Calu3 (cell line): ENCODE measurements at regions not wholly inside any gene's neighbourhood (a gene's known extent, or its start where the extent isn't known, plus 50 kb on each side); places are given as distances from the start of the nearest gene placed in this dataset.

ENCODE experiments used
- BruUV-seq: library from RNA; stranded (reverse); fragments of 400-500 nt; replicated peaks from 2 replicates; lab custom pipeline; 2021; lab: Mats Ljungman, UMichigan
- CTCF ChIA-PET: fragments of 300-600 bp; sonication (Branson Sonifier 250); formaldehyde crosslinking; loops from one replicate; lab custom pipeline; 2022; ENCODE audit warnings: antibody characterized with exemption; lab: Charles Lee
- DNase-seq: peaks from one replicate; pipeline ENCODE4 v3.0.0; 2022
- H3K27ac Mint-ChIP-seq: one replicate; pipeline ENCODE4 v1.8.0; 2022; ENCODE audit warnings: mixed read lengths; ENCODE audit not compliant: unreplicated experiment
- H3K27me3 Mint-ChIP-seq: one replicate; pipeline ENCODE4 v1.8.0; 2022; ENCODE audit warnings: mixed read lengths; ENCODE audit not compliant: unreplicated experiment
- H3K36me3 Mint-ChIP-seq: one replicate; pipeline ENCODE4 v1.8.0; 2022; ENCODE audit warnings: mild to moderate bottlenecking, moderate library complexity, mixed read lengths; ENCODE audit not compliant: insufficient read depth, unreplicated experiment
- H3K4me1 Mint-ChIP-seq: one replicate; pipeline ENCODE4 v1.8.0; 2022; ENCODE audit warnings: mild to moderate bottlenecking, low read depth, mixed read lengths; ENCODE audit not compliant: unreplicated experiment
- H3K4me3 Mint-ChIP-seq: one replicate; pipeline ENCODE4 v1.8.0; 2022; ENCODE audit warnings: mild to moderate bottlenecking, low read depth, moderate library complexity, mixed read lengths; ENCODE audit not compliant: unreplicated experiment
- H3K9me3 Mint-ChIP-seq: one replicate; pipeline ENCODE4 v1.8.0; 2022; ENCODE audit warnings: low read depth, mixed read lengths; ENCODE audit not compliant: unreplicated experiment
- intact Hi-C: fragments of 100-400 bp; cut with micrococcal nuclease; formaldehyde crosslinking; loops from one replicate; pipeline ENCODE4 v1.10.0; 2022; ENCODE audit not compliant: unreplicated experiment
- TF ChIP-seq, protein P1 (sequence below): fragments of 200-600 bp; IDR thresholded peaks from one replicate; pipeline ENCODE4 v1.8.0; 2022; ENCODE audit warnings: antibody characterized with exemption; ENCODE audit not compliant: unreplicated experiment

- H3K9me3 Mint-ChIP-seq: no peaks in the 10 kb centered on the region
- no peak overlapping the region for H3K4me3 Mint-ChIP-seq
- no peak overlapping the region for H3K27ac Mint-ChIP-seq
- CTCF ChIA-PET: no interaction called here
- DNase-seq: no peak
- H3K27me3 Mint-ChIP-seq: peaks cover 86% of the 10 kb centered on the region
- BruUV-seq: no TSS peak
- no peaks in the 10 kb centered on the region for H3K4me1 Mint-ChIP-seq
- intact Hi-C loops: no loop called here
- TF ChIP-seq, protein P1, sequence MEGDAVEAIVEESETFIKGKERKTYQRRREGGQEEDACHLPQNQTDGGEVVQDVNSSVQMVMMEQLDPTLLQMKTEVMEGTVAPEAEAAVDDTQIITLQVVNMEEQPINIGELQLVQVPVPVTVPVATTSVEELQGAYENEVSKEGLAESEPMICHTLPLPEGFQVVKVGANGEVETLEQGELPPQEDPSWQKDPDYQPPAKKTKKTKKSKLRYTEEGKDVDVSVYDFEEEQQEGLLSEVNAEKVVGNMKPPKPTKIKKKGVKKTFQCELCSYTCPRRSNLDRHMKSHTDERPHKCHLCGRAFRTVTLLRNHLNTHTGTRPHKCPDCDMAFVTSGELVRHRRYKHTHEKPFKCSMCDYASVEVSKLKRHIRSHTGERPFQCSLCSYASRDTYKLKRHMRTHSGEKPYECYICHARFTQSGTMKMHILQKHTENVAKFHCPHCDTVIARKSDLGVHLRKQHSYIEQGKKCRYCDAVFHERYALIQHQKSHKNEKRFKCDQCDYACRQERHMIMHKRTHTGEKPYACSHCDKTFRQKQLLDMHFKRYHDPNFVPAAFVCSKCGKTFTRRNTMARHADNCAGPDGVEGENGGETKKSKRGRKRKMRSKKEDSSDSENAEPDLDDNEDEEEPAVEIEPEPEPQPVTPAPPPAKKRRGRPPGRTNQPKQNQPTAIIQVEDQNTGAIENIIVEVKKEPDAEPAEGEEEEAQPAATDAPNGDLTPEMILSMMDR: no peak
- H3K36me3 Mint-ChIP-seq: no peaks in the 10 kb centered on the region
Observed at GRCh38 chr3:71961378-71961777, 176.4 kb upstream of the PROK2 start.

DNA sequence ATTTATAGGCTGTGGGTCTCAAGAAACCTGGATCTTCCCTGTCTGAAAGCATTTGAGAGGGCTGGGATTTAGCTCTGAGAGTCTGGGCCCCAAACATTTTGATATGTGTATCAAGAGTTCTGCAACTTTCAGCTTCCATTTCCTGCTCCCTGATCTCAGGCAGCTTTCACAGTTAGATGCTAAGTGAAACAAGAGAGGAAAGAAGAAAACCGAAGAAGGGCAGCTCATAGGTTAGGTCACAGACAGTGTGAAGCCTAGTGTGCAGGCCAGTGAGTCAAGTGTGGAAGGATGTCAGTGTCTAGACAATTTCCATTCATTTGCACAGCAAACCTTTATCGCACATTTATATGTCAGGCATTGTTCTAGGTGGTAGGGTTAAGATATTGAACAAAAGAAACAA, 173.6 kb upstream of the PROK2 start:
- Mint-ChIP-seq H3K27me3 (peaks cover 58% of the 10 kb centered on the region), H3K4me3 (no peak overlapping the region), H3K4me1 (no peaks in the 10 kb centered on the region), H3K9me3 (no peaks in the 10 kb centered on the region), H3K27ac (no peak overlapping the region), H3K36me3 (no peaks in the 10 kb centered on the region)
- TF ChIP-seq, protein P1: no peak
- no peak for DNase-seq
- intact Hi-C loops: no loop called here
- no TSS peak for BruUV-seq
- CTCF ChIA-PET: no interaction called here

DNA sequence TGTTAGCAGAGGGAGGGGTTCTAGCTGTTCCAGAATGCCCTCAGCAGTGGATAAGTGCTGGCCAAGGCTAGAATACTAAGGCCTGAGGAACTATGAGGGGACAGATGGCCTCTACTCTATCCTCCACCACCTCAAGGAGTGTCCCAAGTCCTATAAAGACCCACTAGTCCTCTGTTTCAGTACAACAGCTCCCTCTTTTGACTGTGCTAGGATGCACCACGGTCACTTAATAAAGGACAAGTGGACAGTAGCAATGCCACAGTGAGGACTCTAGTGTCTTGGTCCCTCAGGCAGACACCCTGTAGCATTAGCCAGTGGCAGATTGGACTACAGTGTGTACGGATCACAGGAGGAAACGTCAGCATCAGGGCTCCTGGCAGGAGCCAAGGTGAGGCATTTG, 171.8 kb upstream of the PROK2 start:
- Mint-ChIP-seq H3K9me3 (no peaks in the 10 kb centered on the region), H3K4me3 (no peak overlapping the region), H3K4me1 (no peaks in the 10 kb centered on the region), H3K27me3 (peaks cover 55% of the 10 kb centered on the region), H3K27ac (no peak overlapping the region), H3K36me3 (no peaks in the 10 kb centered on the region)
- no TSS peak for BruUV-seq
- TF ChIP-seq, protein P1: no peak
- no peak for DNase-seq
- intact Hi-C loops: no loop called here
- CTCF ChIA-PET: interaction anchor here (1.1 to 1.7 kb wide), 2 partner anchors 22 to 866 kb away, joined by 3 to 9 read pairs; no protein-coding TSS in a partner anchor

- intact Hi-C loops: no loop called here
- TF ChIP-seq, protein P1: no peak
- Mint-ChIP-seq H3K4me3 (no peak overlapping the region), H3K36me3 (no peaks in the 10 kb centered on the region), H3K9me3 (no peaks in the 10 kb centered on the region), H3K27me3 (peaks cover 55% of the 10 kb centered on the region), H3K27ac (no peak overlapping the region), H3K4me1 (no peaks in the 10 kb centered on the region)
- CTCF ChIA-PET: interaction anchor here (0.6 to 1.7 kb wide), 4 partner anchors 21 to 866 kb away, joined by 3 to 9 read pairs (median 3); no protein-coding TSS in a partner anchor
- no TSS peak for BruUV-seq
- DNase-seq: no peak
Observed at GRCh38 chr3:71956069-71956340, 171.1 kb upstream of the PROK2 start.
